HUES48 (cell line): ENCODE measurements at regions not wholly inside any gene's neighbourhood (a gene's known extent, or its start where the extent isn't known, plus 50 kb on each side); places are given as distances from the start of the nearest gene placed in this dataset.
"Not testable (repeated sequence)": the region's sequence is repeated elsewhere in the genome, so short reads cannot be mapped to it uniquely, and the experiment has no call there.

Experiments used
- H3K27ac ChIP-seq: one replicate; pipeline ENCODE4 v1.7.0; 2013; ENCODE audit warnings: low read depth, low read length, inconsistent platforms
- H3K27me3 ChIP-seq: 2 replicates; pipeline ENCODE4 v1.6.1; 2013; ENCODE audit warnings: mild to moderate bottlenecking, low read length; ENCODE audit not compliant: control insufficient read depth, insufficient read depth
- H3K36me3 ChIP-seq: 2 replicates; pipeline ENCODE4 v1.6.1; 2013; ENCODE audit warnings: low read length; ENCODE audit not compliant: control insufficient read depth, insufficient read depth
- H3K4me1 ChIP-seq: 2 replicates; pipeline ENCODE4 v1.6.1; 2013; ENCODE audit warnings: mild to moderate bottlenecking, low read length; ENCODE audit not compliant: control insufficient read depth, insufficient read depth
- H3K4me3 ChIP-seq: 2 replicates; pipeline ENCODE4 v1.5.1; 2013; ENCODE audit warnings: mild to moderate bottlenecking, low read depth, low read length
- H3K9ac ChIP-seq: 2 replicates; pipeline ENCODE4 v1.6.1; 2013; ENCODE audit warnings: mild to moderate bottlenecking, low read depth, low read length, moderate library complexity
- H3K9me3 ChIP-seq: 2 replicates; pipeline ENCODE4 v1.6.1; 2013; ENCODE audit warnings: low read length; ENCODE audit not compliant: control insufficient read depth, insufficient read depth

GRCh38 chr5:174880412-174881200, 156.2 kb downstream of the MSX2 start:
- H3K4me3 ChIP-seq, H3K9me3 ChIP-seq, H3K9ac ChIP-seq, H3K27ac ChIP-seq, H3K4me1 ChIP-seq, H3K27me3 ChIP-seq, H3K36me3 ChIP-seq: not testable (repeated sequence)

DNA sequence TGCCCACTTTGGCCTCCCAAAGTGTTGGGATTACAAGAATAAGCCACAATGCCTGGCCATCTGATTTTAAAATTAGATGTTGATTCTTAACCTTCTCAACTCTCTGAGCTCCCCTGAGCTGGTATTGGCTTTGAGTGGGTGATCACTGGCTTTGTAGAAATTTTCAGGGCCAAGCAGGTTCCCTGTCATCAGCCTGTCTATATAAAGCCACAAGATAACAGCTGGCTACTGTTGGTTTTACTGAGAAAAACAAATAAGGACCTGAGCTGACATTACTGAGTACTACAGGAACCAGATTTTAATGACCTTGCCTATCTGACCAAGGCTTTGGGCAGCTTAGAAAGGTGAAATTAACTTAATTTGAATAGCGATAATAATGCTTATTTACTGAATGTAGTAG, 153.6 kb downstream of the MSX2 start:
- H3K27ac ChIP-seq, result no peak overlapping the region
- no peaks in the 10 kb centered on the region for H3K9me3 ChIP-seq
- H3K27me3 ChIP-seq, result no peaks in the 10 kb centered on the region
- H3K4me3 ChIP-seq, result no peak overlapping the region
- peaks cover 3% of the 10 kb centered on the region; the same call in 1 of the 2 replicates for H3K4me1 ChIP-seq
- H3K9ac ChIP-seq, result no peak overlapping the region
- no peaks in the 10 kb centered on the region for H3K36me3 ChIP-seq

GRCh38 chr5:174872271-174872670, 147.9 kb downstream of the MSX2 start:
- Histone ChIP-seq H3K27me3 (no peaks in the 10 kb centered on the region), H3K9me3 (no peaks in the 10 kb centered on the region), H3K4me1 (no peaks in the 10 kb centered on the region), H3K36me3 (no peaks in the 10 kb centered on the region), H3K9ac (no peak overlapping the region), H3K27ac (no peak overlapping the region), H3K4me3 (no peak overlapping the region)

DNA sequence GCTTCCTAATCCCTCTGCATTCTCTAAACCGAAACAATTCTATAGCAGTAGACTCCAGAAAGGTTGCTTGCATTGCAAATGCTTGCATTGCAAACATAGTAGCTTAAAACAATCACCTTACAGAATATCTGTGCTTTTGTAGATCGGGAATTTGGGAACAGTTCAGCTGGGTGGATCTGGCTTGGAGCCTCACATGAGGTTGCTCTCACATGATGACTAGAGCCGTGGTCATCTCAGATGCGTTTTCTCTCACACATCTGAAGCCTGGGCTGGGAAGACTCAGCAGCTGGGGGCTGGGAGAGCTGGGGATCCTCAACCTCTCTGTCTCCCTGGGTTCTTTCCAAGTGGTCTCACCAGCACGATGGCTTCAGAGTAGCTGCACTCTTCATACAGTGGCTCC, 127.8 kb downstream of the MSX2 start:
- no peaks in the 10 kb centered on the region for H3K36me3 ChIP-seq
- no peaks in the 10 kb centered on the region for H3K9me3 ChIP-seq
- H3K27me3 ChIP-seq, result no peaks in the 10 kb centered on the region
- H3K4me3 ChIP-seq, result no peak overlapping the region
- H3K27ac ChIP-seq, result no peak overlapping the region
- no peak overlapping the region for H3K9ac ChIP-seq
- H3K4me1 ChIP-seq, result peaks cover 3% of the 10 kb centered on the region; the same call in 1 of the 2 replicates

DNA sequence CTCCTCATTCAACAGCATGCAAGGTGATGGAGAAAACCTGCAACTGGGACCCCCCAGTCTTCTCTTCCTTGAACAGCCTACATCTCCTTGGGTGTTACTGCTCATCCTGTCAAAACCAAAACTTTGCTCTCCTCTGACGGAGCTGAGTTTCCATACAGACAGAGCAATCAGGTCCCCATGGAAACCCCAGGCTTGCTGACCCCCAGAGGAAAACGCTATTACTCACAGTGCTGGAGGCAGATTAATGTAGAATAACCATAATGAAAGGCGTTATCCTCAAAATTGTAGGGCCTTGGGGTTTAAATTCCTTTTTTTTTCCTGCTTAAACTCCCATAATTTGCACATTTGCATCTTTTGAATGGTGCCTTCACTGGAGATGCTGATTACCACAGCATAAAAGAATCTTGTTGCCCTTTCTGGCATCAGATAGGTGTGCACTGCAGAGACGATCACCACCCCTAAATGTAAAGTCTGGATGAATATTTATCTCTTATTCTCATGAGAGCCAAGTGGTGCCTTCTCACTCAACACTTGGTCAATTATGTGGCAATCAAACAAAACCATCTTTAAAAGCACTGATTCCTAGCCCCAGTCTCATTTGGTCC, 126.3 kb downstream of the MSX2 start:
- no peaks in the 10 kb centered on the region for H3K9me3 ChIP-seq
- no peak overlapping the region for H3K4me3 ChIP-seq
- H3K36me3 ChIP-seq, result no peaks in the 10 kb centered on the region
- H3K27me3 ChIP-seq, result no peaks in the 10 kb centered on the region
- H3K9ac ChIP-seq, result no peak overlapping the region
- H3K27ac ChIP-seq, result no peak overlapping the region
- H3K4me1 ChIP-seq, result peaks cover 3% of the 10 kb centered on the region; the same call in 1 of the 2 replicates

DNA sequence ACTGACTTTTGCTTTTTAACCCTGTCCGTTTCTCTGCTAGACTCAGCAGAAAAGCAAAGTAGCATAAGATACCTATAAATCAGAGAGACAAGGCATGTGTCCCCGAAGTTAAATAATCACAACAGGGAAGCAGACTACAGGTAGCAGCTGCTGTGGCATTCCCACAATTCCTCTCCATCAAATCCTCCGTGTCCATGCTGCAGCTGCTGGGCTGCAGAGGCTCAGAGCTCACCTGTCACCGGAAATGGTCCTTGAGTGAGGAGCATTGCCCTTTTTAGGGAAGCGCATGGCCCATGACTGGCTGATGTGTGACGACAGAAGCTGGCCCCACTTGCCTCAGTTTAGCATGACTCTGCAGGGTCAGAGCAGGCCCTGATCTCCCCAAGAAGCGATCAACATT, 125.0 kb downstream of the MSX2 start:
- Histone ChIP-seq H3K27ac (no peak overlapping the region), H3K4me3 (no peak overlapping the region), H3K27me3 (no peaks in the 10 kb centered on the region), H3K36me3 (no peaks in the 10 kb centered on the region), H3K4me1 (peaks cover 3% of the 10 kb centered on the region; the same call in 1 of the 2 replicates), H3K9me3 (no peaks in the 10 kb centered on the region), H3K9ac (no peak overlapping the region)

GRCh38 chr5:174844971-174845370, 120.6 kb downstream of the MSX2 start:
- no peaks in the 10 kb centered on the region for H3K36me3 ChIP-seq
- no peak overlapping the region for H3K4me3 ChIP-seq
- no peaks in the 10 kb centered on the region for H3K27me3 ChIP-seq
- no peaks in the 10 kb centered on the region; the same call in 1 of the 2 replicates for H3K9me3 ChIP-seq
- H3K27ac ChIP-seq, result no peak overlapping the region
- peaks cover 14% of the 10 kb centered on the region for H3K4me1 ChIP-seq
- H3K9ac ChIP-seq, result no peak overlapping the region

- H3K9ac ChIP-seq, result no peak overlapping the region
- peak overlapping the region; percentile 90 for H3K27ac ChIP-seq
- no peaks in the 10 kb centered on the region; the same call in 1 of the 2 replicates for H3K9me3 ChIP-seq
- H3K4me1 ChIP-seq, result peaks cover 14% of the 10 kb centered on the region
- H3K27me3 ChIP-seq, result no peaks in the 10 kb centered on the region
- H3K36me3 ChIP-seq, result no peaks in the 10 kb centered on the region
- 0 out of 2 replicates have a peak overlapping the region, but pooled peaks have one; percentile 14 for H3K4me3 ChIP-seq
Observed at GRCh38 chr5:174843263-174844250, 119.2 kb downstream of the MSX2 start.

DNA sequence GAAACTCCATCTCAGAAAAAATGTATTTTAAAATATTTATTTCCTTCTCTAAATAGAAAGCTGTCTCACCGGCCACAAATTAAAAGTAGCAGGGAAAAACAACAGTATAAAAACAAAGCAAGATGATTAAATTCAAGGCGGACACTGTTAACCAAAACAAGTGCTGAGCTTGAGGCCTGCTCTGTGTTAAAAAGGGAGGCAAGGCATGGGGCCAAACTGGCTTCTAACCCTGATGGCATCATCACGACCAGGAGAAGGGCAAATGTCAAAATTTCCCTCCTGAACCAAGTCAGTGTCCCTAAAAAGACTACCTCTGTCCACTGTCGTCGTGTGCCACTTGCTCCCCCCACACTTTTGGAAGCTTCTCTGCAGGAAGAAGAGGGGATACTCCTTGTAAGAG, 116.1 kb downstream of the MSX2 start:
- Histone ChIP-seq H3K4me3 (no peak overlapping the region), H3K27me3 (no peaks in the 10 kb centered on the region), H3K27ac (no peak overlapping the region), H3K4me1 (peaks cover 14% of the 10 kb centered on the region), H3K9ac (no peak overlapping the region), H3K36me3 (no peaks in the 10 kb centered on the region), H3K9me3 (no peaks in the 10 kb centered on the region; the same call in 1 of the 2 replicates)

- Histone ChIP-seq H3K27me3 (no peaks in the 10 kb centered on the region), H3K9ac (no peak overlapping the region), H3K36me3 (no peaks in the 10 kb centered on the region), H3K4me3 (no peak overlapping the region), H3K9me3 (no peaks in the 10 kb centered on the region; the same call in 1 of the 2 replicates), H3K4me1 (peaks cover 12% of the 10 kb centered on the region), H3K27ac (no peak overlapping the region)
Observed at GRCh38 chr5:174839196-174839595, 114.8 kb downstream of the MSX2 start.
